ENCODE measurements at regions not wholly inside any gene's neighbourhood (a gene's known extent, or its start where the extent isn't known, plus 50 kb on each side); places are given as distances from the start of the nearest gene placed in this dataset.

DNA sequence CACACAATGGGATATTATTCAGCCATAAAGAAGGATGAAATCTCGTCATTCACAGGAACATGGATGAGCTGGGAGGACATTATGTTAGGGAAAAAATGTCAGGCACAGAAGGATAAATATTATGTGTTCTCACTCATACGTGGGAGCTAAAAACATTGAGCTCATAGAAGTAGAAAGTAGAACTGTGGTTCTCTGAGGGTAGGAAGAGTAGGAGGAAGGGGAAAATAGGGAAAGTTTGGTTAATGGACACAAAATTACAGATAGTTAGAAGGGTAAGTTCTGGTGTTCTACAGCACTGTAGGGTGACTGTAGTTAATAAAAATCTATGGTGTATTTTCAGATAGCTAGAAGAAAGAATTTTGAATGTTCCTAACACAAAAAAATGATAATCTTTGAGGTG, 102.6 kb upstream of the LIPC start:
- TF ChIP-seq ESRRG (CRISPR knock-in tag; IDR thresholded peaks at IDR 0.05) (no peak), SNAI2 (CRISPR knock-in tag; IDR thresholded peaks at IDR 0.05) (no peak), ZNF70 (CRISPR knock-in tag; IDR thresholded peaks at IDR 0.05) (no peak), RARB (CRISPR knock-in tag; IDR thresholded peaks at IDR 0.05) (no peak), ZC3H10 (CRISPR knock-in tag; IDR thresholded peaks at IDR 0.05) (no peak)
- TF ChIP-seq, protein P1, sequence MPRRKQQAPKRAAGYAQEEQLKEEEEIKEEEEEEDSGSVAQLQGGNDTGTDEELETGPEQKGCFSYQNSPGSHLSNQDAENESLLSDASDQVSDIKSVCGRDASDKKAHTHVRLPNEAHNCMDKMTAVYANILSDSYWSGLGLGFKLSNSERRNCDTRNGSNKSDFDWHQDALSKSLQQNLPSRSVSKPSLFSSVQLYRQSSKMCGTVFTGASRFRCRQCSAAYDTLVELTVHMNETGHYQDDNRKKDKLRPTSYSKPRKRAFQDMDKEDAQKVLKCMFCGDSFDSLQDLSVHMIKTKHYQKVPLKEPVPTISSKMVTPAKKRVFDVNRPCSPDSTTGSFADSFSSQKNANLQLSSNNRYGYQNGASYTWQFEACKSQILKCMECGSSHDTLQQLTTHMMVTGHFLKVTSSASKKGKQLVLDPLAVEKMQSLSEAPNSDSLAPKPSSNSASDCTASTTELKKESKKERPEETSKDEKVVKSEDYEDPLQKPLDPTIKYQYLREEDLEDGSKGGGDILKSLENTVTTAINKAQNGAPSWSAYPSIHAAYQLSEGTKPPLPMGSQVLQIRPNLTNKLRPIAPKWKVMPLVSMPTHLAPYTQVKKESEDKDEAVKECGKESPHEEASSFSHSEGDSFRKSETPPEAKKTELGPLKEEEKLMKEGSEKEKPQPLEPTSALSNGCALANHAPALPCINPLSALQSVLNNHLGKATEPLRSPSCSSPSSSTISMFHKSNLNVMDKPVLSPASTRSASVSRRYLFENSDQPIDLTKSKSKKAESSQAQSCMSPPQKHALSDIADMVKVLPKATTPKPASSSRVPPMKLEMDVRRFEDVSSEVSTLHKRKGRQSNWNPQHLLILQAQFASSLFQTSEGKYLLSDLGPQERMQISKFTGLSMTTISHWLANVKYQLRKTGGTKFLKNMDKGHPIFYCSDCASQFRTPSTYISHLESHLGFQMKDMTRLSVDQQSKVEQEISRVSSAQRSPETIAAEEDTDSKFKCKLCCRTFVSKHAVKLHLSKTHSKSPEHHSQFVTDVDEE (CRISPR knock-in tag; IDR thresholded peaks at IDR 0.05) = no peak
